Neural cell (in vitro differentiated cells): ENCODE measurements at regions not wholly inside any gene's neighbourhood (a gene's known extent, or its start where the extent isn't known, plus 50 kb on each side); places are given as distances from the start of the nearest gene placed in this dataset.

Source experiments
- H2AFZ ChIP-seq: fragments of 200-600, 300-800 bp; sonication (generic), shearing (Covaris generic); 2 replicates; pipeline ENCODE4 v1.6.0; 2014; ENCODE audit warnings: low read depth, mild to moderate bottlenecking, antibody characterized with exemption, low read length, moderate library complexity
- H3F3A ChIP-seq: fragments of 200-600 bp; shearing (Covaris generic); 2 replicates; pipeline ENCODE4 v1.6.1; 2016; ENCODE audit warnings: mild to moderate bottlenecking, moderate library complexity, mixed read lengths, antibody characterized with exemption, low read length; ENCODE audit not compliant: insufficient read depth, poor library complexity, severe bottlenecking
- H3K27ac ChIP-seq: fragments of 200-600, 300-800 bp; sonication (generic), shearing (Covaris generic); 2 replicates; pipeline ENCODE4 v1.5.1; 2014; ENCODE audit warnings: mild to moderate bottlenecking, low read length, moderate library complexity
- H3K27me3 ChIP-seq: fragments of 300-800, 200-600 bp; sonication (generic), shearing (Covaris generic); 2 replicates; pipeline ENCODE4 v1.6.0; 2014; ENCODE audit warnings: mild to moderate bottlenecking, low read depth, low read length, moderate library complexity; ENCODE audit not compliant: insufficient read depth
- H3K36me3 ChIP-seq: fragments of 300-800, 200-600 bp; sonication (generic), shearing (Covaris generic); 2 replicates; pipeline ENCODE4 v1.5.1; 2014; ENCODE audit warnings: mild to moderate bottlenecking, antibody characterized with exemption, low read length, moderate library complexity; ENCODE audit not compliant: insufficient read depth
- H3K4me2 ChIP-seq: fragments of 300-800, 200-600 bp; sonication (generic), shearing (Covaris generic); 2 replicates; pipeline ENCODE4 v1.6.0; 2014; ENCODE audit warnings: mild to moderate bottlenecking, low read length
- H3K4me3 ChIP-seq: fragments of 300-800, 200-600 bp; sonication (generic), shearing (Covaris generic); 2 replicates; pipeline ENCODE4 v1.5.1; 2014; ENCODE audit warnings: mild to moderate bottlenecking, low read length, moderate library complexity
- H3K79me2 ChIP-seq: fragments of 200-600 bp; shearing (Covaris generic); replicated peaks from 2 replicates; pipeline ENCODE4 v1.6.0; 2014; ENCODE audit warnings: mild to moderate bottlenecking, low read length, moderate library complexity; ENCODE audit not compliant: insufficient read depth
- H3K9ac ChIP-seq: fragments of 300-800, 200-600 bp; sonication (generic), shearing (Covaris generic); 2 replicates; pipeline ENCODE4 v1.6.1; 2016; ENCODE audit warnings: mild to moderate bottlenecking, low read length, mixed read lengths
- H3K9me2 ChIP-seq: fragments of 200-600 bp; shearing (Covaris generic); 2 replicates; pipeline ENCODE4 v1.6.1; 2016; ENCODE audit warnings: mild to moderate bottlenecking, low read length, mixed read lengths; ENCODE audit not compliant: insufficient read depth
- H3K9me3 ChIP-seq: fragments of 200-600, 300-800 bp; sonication (generic), shearing (Covaris generic); 2 replicates; pipeline ENCODE4 v1.6.1; 2016; ENCODE audit warnings: mild to moderate bottlenecking, mixed run types, low read length, moderate library complexity, mixed read lengths
- H4K20me1 ChIP-seq: fragments of 200-600 bp; shearing (Covaris generic); 2 replicates; pipeline ENCODE4 v1.6.1; 2016; ENCODE audit warnings: mild to moderate bottlenecking, mixed run types; ENCODE audit not compliant: insufficient read depth
- CTCF ChIP-seq: fragments of 450-650 bp; IDR thresholded peaks from 2 replicates; pipeline ENCODE4 v1.5.1; 2014; ENCODE audit warnings: antibody characterized with exemption, mild to moderate bottlenecking, moderate library complexity; ENCODE audit not compliant: poor library complexity, severe bottlenecking
- EP300 ChIP-seq: fragments of 450-650 bp; conservative IDR thresholded peaks from 2 replicates; pipeline ENCODE4 v1.6.1; 2014; ENCODE audit warnings: antibody characterized with exemption, mild to moderate bottlenecking, moderate library complexity; ENCODE audit not compliant: poor library complexity, severe bottlenecking
- EZH2 ChIP-seq: fragments of 200-600, 300-800 bp; shearing (Covaris generic), sonication (generic); IDR thresholded peaks from 2 replicates; pipeline ENCODE4 v1.6.1; 2014; ENCODE audit warnings: antibody characterized with exemption, low read length, borderline replicate concordance, mild to moderate bottlenecking; ENCODE audit not compliant: insufficient read depth, poor library complexity, severe bottlenecking
- MXI1 ChIP-seq: fragments of 450-650 bp; conservative IDR thresholded peaks from 2 replicates; pipeline ENCODE4 v1.6.1; 2014; ENCODE audit warnings: antibody characterized with exemption, mild to moderate bottlenecking; ENCODE audit not compliant: poor library complexity, severe bottlenecking
- POLR2AphosphoS5 ChIP-seq: IDR thresholded peaks from 2 replicates; pipeline ENCODE4 v1.6.1; 2012
- RAD21 ChIP-seq: fragments of 450-650 bp; conservative IDR thresholded peaks from 2 replicates; pipeline ENCODE4 v1.6.1; 2014; ENCODE audit warnings: antibody characterized with exemption, mild to moderate bottlenecking, moderate library complexity
- REST ChIP-seq: IDR thresholded peaks from 2 replicates; pipeline ENCODE4 v1.6.1; 2012; ENCODE audit warnings: borderline replicate concordance
- SMC3 ChIP-seq: fragments of 450-650 bp; conservative IDR thresholded peaks from 2 replicates; pipeline ENCODE4 v1.6.1; 2014; ENCODE audit warnings: antibody characterized with exemption, mild to moderate bottlenecking, moderate library complexity; ENCODE audit not compliant: poor library complexity
- TAF1 ChIP-seq: IDR thresholded peaks from 2 replicates; pipeline ENCODE4 v1.6.1; 2012; ENCODE audit warnings: low read depth

- H3K4me2 ChIP-seq = no peak overlapping the region
- TF ChIP-seq TAF1 (no peak), RAD21 (no peak), MXI1 (no peak), EZH2 (no peak), REST (no peak), SMC3 (no peak), POLR2AphosphoS5 (no peak)
- no peak overlapping the region for H2AFZ ChIP-seq
- no peak overlapping the region for H3K9ac ChIP-seq
- H3F3A ChIP-seq = no peaks in the 10 kb centered on the region
- H3K27me3 ChIP-seq = no peaks in the 10 kb centered on the region
- H3K36me3 ChIP-seq = no peaks in the 10 kb centered on the region
- H3K9me3 ChIP-seq = no peaks in the 10 kb centered on the region
- H3K9me2 ChIP-seq = no peaks in the 10 kb centered on the region
- no peaks in the 10 kb centered on the region for H3K79me2 ChIP-seq
- no peak overlapping the region for H3K27ac ChIP-seq
- H4K20me1 ChIP-seq = no peaks in the 10 kb centered on the region
- H3K4me3 ChIP-seq = no peak overlapping the region
Measured at GRCh38 chr20:58023781-58024180, 204.7 kb downstream of the ANKRD60 start.

GRCh38 chr20:58023346-58023745 lies 205.1 kb downstream of the ANKRD60 start:
- Histone ChIP-seq H3K9me2 (no peaks in the 10 kb centered on the region), H3K36me3 (no peaks in the 10 kb centered on the region), H3K79me2 (no peaks in the 10 kb centered on the region), H3K27ac (no peak overlapping the region), H3F3A (no peaks in the 10 kb centered on the region), H3K4me3 (no peak overlapping the region), H3K4me2 (no peak overlapping the region), H2AFZ (no peak overlapping the region), H4K20me1 (no peaks in the 10 kb centered on the region), H3K9me3 (no peaks in the 10 kb centered on the region), H3K27me3 (no peaks in the 10 kb centered on the region), H3K9ac (no peak overlapping the region)
- TF ChIP-seq TAF1 (no peak), CTCF (no peak)

- Histone ChIP-seq H3K4me3 (no peak overlapping the region), H3K36me3 (no peaks in the 10 kb centered on the region), H2AFZ (no peak overlapping the region), H4K20me1 (no peaks in the 10 kb centered on the region), H3F3A (no peaks in the 10 kb centered on the region), H3K9ac (no peak overlapping the region), H3K4me2 (no peak overlapping the region), H3K27me3 (no peaks in the 10 kb centered on the region), H3K9me3 (no peaks in the 10 kb centered on the region), H3K9me2 (no peaks in the 10 kb centered on the region), H3K27ac (no peak overlapping the region), H3K79me2 (no peaks in the 10 kb centered on the region)
- TF ChIP-seq REST = no peak
- no peak for TF ChIP-seq MXI1
- TF ChIP-seq EZH2 = no peak
- no peak for TF ChIP-seq TAF1
- TF ChIP-seq EP300 = no peak
- no peak for TF ChIP-seq RAD21
- TF ChIP-seq POLR2AphosphoS5 = no peak
- TF ChIP-seq SMC3 = no peak
- no peak for TF ChIP-seq CTCF
Measured at GRCh38 chr20:58022711-58023110, 205.7 kb downstream of the ANKRD60 start.
